GM18867 (cell line): ENCODE measurements at regions not wholly inside any gene's neighbourhood (a gene's known extent, or its start where the extent isn't known, plus 50 kb on each side); places are given as distances from the start of the nearest gene placed in this dataset.
"Not testable (repeated sequence)": the region's sequence is repeated elsewhere in the genome, so short reads cannot be mapped to it uniquely, and the experiment has no call there.

ENCODE experiments used
- ATAC-seq: cut with Tn5 transposase; IDR thresholded peaks from one replicate; pipeline ENCODE4 v1.9.1; 2021; ENCODE audit warnings: mild to moderate bottlenecking, moderate library complexity; ENCODE audit not compliant: unreplicated experiment

- ATAC-seq: no peak
Measured at GRCh38 chrX:87098477-87098876, 419.1 kb upstream of the KLHL4 start.

GRCh38 chrX:87105131-87105530 lies 412.5 kb upstream of the KLHL4 start:
- ATAC-seq: no peak

DNA sequence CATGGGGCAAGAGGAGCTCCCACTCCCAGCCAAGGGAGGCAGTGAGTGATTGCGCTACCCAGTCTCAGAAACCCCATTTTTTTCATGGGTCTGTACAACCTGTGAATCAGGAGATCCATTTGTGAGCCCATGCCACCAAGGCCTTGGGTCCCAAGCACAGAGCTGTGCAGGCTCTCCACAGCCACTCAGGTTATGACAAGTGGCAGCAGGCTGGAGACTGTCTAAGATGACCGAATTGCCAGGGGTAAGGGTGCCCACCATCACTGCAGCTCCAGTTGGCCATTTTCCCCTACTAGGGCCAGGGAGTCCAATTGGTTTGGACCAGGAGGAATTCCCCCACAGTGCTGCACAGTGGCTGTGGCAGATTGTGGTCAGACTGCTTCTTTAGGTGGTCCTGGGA lies 407.5 kb upstream of the KLHL4 start:
- ATAC-seq: no peak

DNA sequence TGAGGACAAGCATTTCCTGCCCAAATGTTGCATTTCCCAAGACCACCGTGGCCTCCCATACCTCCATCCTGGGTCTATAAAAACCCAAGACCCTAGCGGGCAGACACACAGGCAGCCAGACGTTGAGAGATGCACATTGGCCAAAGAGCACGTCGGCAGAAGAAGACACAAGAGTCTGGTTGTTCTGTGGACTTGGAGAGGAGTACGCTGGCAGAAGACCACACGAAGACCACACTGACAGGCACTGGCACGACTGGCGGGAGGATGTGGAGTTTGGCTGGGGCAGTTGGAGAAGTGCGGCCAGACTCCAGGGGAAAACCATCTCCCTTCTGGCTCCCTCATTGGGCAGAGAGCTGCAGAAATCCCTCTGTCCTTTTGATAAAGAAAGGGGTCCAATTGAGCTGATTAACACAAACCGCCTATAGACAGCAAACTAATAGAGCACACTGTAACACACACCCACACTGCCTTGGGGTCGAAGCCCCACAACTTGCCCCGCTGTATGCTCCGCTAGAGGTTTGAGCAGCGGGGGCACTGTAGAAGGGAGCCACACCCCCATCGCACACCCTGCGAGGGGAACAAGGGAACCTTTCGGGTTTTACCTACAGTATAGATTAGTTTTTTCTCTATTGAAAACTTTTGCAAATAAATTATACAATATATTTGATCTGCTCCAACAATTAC lies 376.7 kb upstream of the KLHL4 start:
- no peak for ATAC-seq

GRCh38 chrX:87160435-87161010 lies 357.1 kb upstream of the KLHL4 start:
- ATAC-seq: no peak

GRCh38 chrX:87167841-87168240 lies 349.8 kb upstream of the KLHL4 start:
- no peak for ATAC-seq

DNA sequence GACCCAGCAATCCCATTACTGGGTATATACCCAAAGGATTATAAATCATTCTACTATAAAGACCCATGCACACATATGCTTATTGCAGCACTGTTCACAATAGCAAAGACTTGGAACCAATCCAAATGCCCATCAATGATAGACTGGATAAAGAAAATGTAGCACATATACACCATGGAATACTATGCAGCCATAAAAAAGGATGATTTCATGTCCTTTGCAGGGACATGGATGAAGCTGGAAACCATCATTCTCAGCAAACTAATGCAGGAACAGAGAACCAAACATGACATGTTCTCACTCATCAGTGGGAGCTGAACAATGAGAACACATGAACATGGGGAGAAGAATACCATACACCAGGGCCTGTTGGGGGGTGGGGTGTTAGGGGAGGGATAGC lies 339.6 kb upstream of the KLHL4 start:
- ATAC-seq: not testable (repeated sequence)
